ENCODE measurements at regions not wholly inside any gene's neighbourhood (a gene's known extent, or its start where the extent isn't known, plus 50 kb on each side); places are given as distances from the start of the nearest gene placed in this dataset.

- DNase-seq: no peak
Measured at GRCh38 chr20:4427940-4428586, 179.0 kb upstream of the ADRA1D start.

- no peak for DNase-seq
Measured at GRCh38 chr20:4418141-4418540, 169.1 kb upstream of the ADRA1D start.

GRCh38 chr20:4415281-4415680 is 166.2 kb upstream of the ADRA1D start:
- DNase-seq: no peak

- DNase-seq: no peak
Measured at GRCh38 chr20:4413314-4414049, 164.4 kb upstream of the ADRA1D start.

- no peak for DNase-seq
Measured at GRCh38 chr20:4412216-4412615, 163.1 kb upstream of the ADRA1D start.

GRCh38 chr20:4411744-4412143 is 162.7 kb upstream of the ADRA1D start:
- DNase-seq: no peak

GRCh38 chr20:4406627-4407026 is 157.5 kb upstream of the ADRA1D start:
- DNase-seq: peak; percentile 89

- DNase-seq: peak; percentile 5
Measured at GRCh38 chr20:4401601-4402000, 152.5 kb upstream of the ADRA1D start.

GRCh38 chr20:4384961-4385360 is 135.9 kb upstream of the ADRA1D start:
- DNase-seq: no peak

GRCh38 chr20:4383961-4384360 is 134.9 kb upstream of the ADRA1D start:
- no peak for DNase-seq

- peak; percentile 9 for DNase-seq
Measured at GRCh38 chr20:4375881-4376280, 126.8 kb upstream of the ADRA1D start.

- DNase-seq: no peak
Measured at GRCh38 chr20:4373454-4373853, 124.4 kb upstream of the ADRA1D start.

- no peak for DNase-seq
Measured at GRCh38 chr20:4371623-4372251, 122.7 kb upstream of the ADRA1D start.

GRCh38 chr20:4370851-4371250 is 121.8 kb upstream of the ADRA1D start:
- DNase-seq: no peak

GRCh38 chr20:4369798-4370124 is 120.7 kb upstream of the ADRA1D start:
- no peak for DNase-seq

- DNase-seq: no peak
Measured at GRCh38 chr20:4369119-4369797, 120.2 kb upstream of the ADRA1D start.

- DNase-seq: no peak
Measured at GRCh38 chr20:4366076-4366475, 117.0 kb upstream of the ADRA1D start.

- no peak for DNase-seq
Measured at GRCh38 chr20:4358552-4358951, 109.5 kb upstream of the ADRA1D start.

- no peak for DNase-seq
Measured at GRCh38 chr20:4352348-4352747, 103.3 kb upstream of the ADRA1D start.

GRCh38 chr20:4350096-4350495 is 101.0 kb upstream of the ADRA1D start:
- no peak for DNase-seq

GRCh38 chr20:4344670-4345069 is 95.6 kb upstream of the ADRA1D start:
- peak; percentile 66 for DNase-seq

GRCh38 chr20:4342609-4343008 is 93.5 kb upstream of the ADRA1D start:
- DNase-seq: no peak

- peak; percentile 70 for DNase-seq
Measured at GRCh38 chr20:4341804-4342485, 92.9 kb upstream of the ADRA1D start.

All from HCEC 1CT (cell line).